Trophoblast cell (in vitro differentiated cells and primary cell): ENCODE measurements at regions not wholly inside any gene's neighbourhood (a gene's known extent, or its start where the extent isn't known, plus 50 kb on each side); places are given as distances from the start of the nearest gene placed in this dataset.
"Not testable (repeated sequence)": the region's sequence is repeated elsewhere in the genome, so short reads cannot be mapped to it uniquely, and the experiment has no call there.

Source experiments
- DNase-seq, 2 donors: peaks; one replicate each; pipeline ENCODE4 v3.0.0-alpha.2; 2016
- H2AFZ ChIP-seq: 2 replicates; pipeline ENCODE4 v1.6.1; 2013; ENCODE audit warnings: low read length, moderate library complexity, mild to moderate bottlenecking; ENCODE audit not compliant: insufficient read depth, poor library complexity
- H2AK5ac ChIP-seq: 2 replicates; pipeline ENCODE4 v1.6.1; 2013; ENCODE audit warnings: mild to moderate bottlenecking, low read length
- H2BK120ac ChIP-seq: 2 replicates; pipeline ENCODE4 v1.6.1; 2013; ENCODE audit warnings: low read length, mild to moderate bottlenecking, moderate library complexity; ENCODE audit not compliant: insufficient read depth, poor library complexity
- H2BK12ac ChIP-seq: 2 replicates; pipeline ENCODE4 v1.6.1; 2013; ENCODE audit warnings: mild to moderate bottlenecking, low read length, moderate library complexity
- H2BK5ac ChIP-seq: 2 replicates; pipeline ENCODE4 v1.6.1; 2013; ENCODE audit warnings: low read length, low read depth, moderate library complexity, mild to moderate bottlenecking; ENCODE audit not compliant: poor library complexity
- H3K14ac ChIP-seq: 2 replicates; pipeline ENCODE4 v1.6.1; 2013; ENCODE audit warnings: mild to moderate bottlenecking, low read length
- H3K18ac ChIP-seq: 2 replicates; pipeline ENCODE4 v1.6.1; 2013; ENCODE audit warnings: mild to moderate bottlenecking, low read length
- H3K23ac ChIP-seq: 2 replicates; pipeline ENCODE4 v1.6.1; 2013; ENCODE audit warnings: low read length
- H3K27ac ChIP-seq: 2 replicates; pipeline ENCODE4 v1.5.1; 2013; ENCODE audit warnings: low read depth, mild to moderate bottlenecking, inconsistent platforms, low read length, moderate library complexity
- H3K27me3 ChIP-seq: 2 replicates; pipeline ENCODE4 v1.6.1; 2013; ENCODE audit warnings: inconsistent platforms, mild to moderate bottlenecking, low read length, moderate library complexity; ENCODE audit not compliant: insufficient read depth
- H3K36me3 ChIP-seq, 2 experiments: 1 replicate in 1 of 2; 2 replicates in 1 of 2; pipeline ENCODE4 v1.6.1; 2013; ENCODE audit warnings: low read length in 2 of 2, mild to moderate bottlenecking in 2 of 2, moderate library complexity in 1 of 2; ENCODE audit not compliant: insufficient read depth in 2 of 2, control insufficient read depth in 1 of 2
- H3K4ac ChIP-seq: 2 replicates; pipeline ENCODE4 v1.6.1; 2013; ENCODE audit warnings: low read depth, mild to moderate bottlenecking, low read length, moderate library complexity
- H3K4me1 ChIP-seq, 2 experiments: 1 replicate in 1 of 2; 2 replicates in 1 of 2; pipeline ENCODE4 v1.6.1; 2013; ENCODE audit warnings: low read length in 2 of 2, mild to moderate bottlenecking in 2 of 2, moderate library complexity in 1 of 2; ENCODE audit not compliant: insufficient read depth in 2 of 2, control insufficient read depth in 1 of 2
- H3K4me2 ChIP-seq: 2 replicates; pipeline ENCODE4 v1.6.1; 2013; ENCODE audit warnings: inconsistent platforms, mild to moderate bottlenecking, low read length, moderate library complexity
- H3K4me3 ChIP-seq: 2 replicates; pipeline ENCODE4 v1.5.1; 2013; ENCODE audit warnings: mild to moderate bottlenecking, low read depth, low read length, inconsistent platforms
- H3K79me1 ChIP-seq: one replicate; pipeline ENCODE4 v1.6.1; 2013; ENCODE audit warnings: low read length
- H3K79me2 ChIP-seq: 2 replicates; pipeline ENCODE4 v1.6.1; 2013; ENCODE audit warnings: low read length, mild to moderate bottlenecking; ENCODE audit not compliant: control insufficient read depth, insufficient read depth, poor library complexity
- H3K9ac ChIP-seq: 2 replicates; pipeline ENCODE4 v1.6.1; 2013; ENCODE audit warnings: mild to moderate bottlenecking, low read length
- H3K9me3 ChIP-seq: 2 replicates; pipeline ENCODE4 v1.6.1; 2013; ENCODE audit warnings: low read depth, mild to moderate bottlenecking, control low read depth, inconsistent platforms, low read length; ENCODE audit not compliant: insufficient read depth
- H4K12ac ChIP-seq: 2 replicates; pipeline ENCODE4 v1.6.1; 2013; ENCODE audit warnings: low read depth, mild to moderate bottlenecking, low read length, moderate library complexity
- H4K8ac ChIP-seq: 2 replicates; pipeline ENCODE4 v1.6.1; 2013; ENCODE audit warnings: low read depth, mild to moderate bottlenecking, low read length, moderate library complexity
- H4K91ac ChIP-seq: one replicate; pipeline ENCODE4 v1.6.1; 2013; ENCODE audit warnings: low read depth, mild to moderate bottlenecking, low read length, moderate library complexity
- WGBS: extraction: QIAGEN DNeasy Blood & Tissue Kit; methylation state at CpG from one replicate; pipeline ENCODE4 v1.1.7; 2013; ENCODE audit warnings: missing lambda C conversion rate; ENCODE audit not compliant: insufficient read length, insufficient coverage; ENCODE audit errors: extremely low coverage; 5-methylcytosine and 5-hydroxymethylcytosine counted together

- H3K27ac ChIP-seq: not testable (repeated sequence)
- WGBS: no CpG with 5 or more reads among the region's 25 CpGs
Observed at GRCh38 chr17:30714825-30715622, 109.5 kb downstream of the CRLF3 start.

GRCh38 chr17:30713805-30714204 is 110.7 kb downstream of the CRLF3 start:
- no CpG with 5 or more reads among the region's 10 CpGs for WGBS
- DNase-seq: peak; percentile 83 to 84

More at GRCh38 chr17:30714825-30715622, 109.5 kb downstream of the CRLF3 start:
- not testable (repeated sequence) for H2BK120ac ChIP-seq, H3K9me3 ChIP-seq, H3K36me3 ChIP-seq, H3K23ac ChIP-seq, H3K27me3 ChIP-seq, H3K4me1 ChIP-seq, H2BK5ac ChIP-seq, H4K8ac ChIP-seq, H3K18ac ChIP-seq, H3K79me1 ChIP-seq, H2AFZ ChIP-seq, H4K91ac ChIP-seq, H2BK12ac ChIP-seq, H3K9ac ChIP-seq, H3K4me2 ChIP-seq, H4K12ac ChIP-seq, H2AK5ac ChIP-seq, H3K14ac ChIP-seq, H3K4me3 ChIP-seq
- peaks cover 27% of the 10 kb centered on the region for H3K79me2 ChIP-seq
- DNase-seq: peak in 1 of 2 donors; percentile 57
- H3K4ac ChIP-seq: peak overlapping the region; percentile 73

GRCh38 chr17:30712859-30713258 is 111.6 kb downstream of the CRLF3 start:
- H3K23ac ChIP-seq, H2AFZ ChIP-seq: not testable (repeated sequence)
- no CpG with 5 or more reads among the region's 3 CpGs for WGBS

More at GRCh38 chr17:30713805-30714204, 110.7 kb downstream of the CRLF3 start:
- not testable (repeated sequence) for H3K27me3 ChIP-seq, H3K23ac ChIP-seq, H3K79me1 ChIP-seq, H3K18ac ChIP-seq, H4K8ac ChIP-seq, H4K12ac ChIP-seq, H3K9me3 ChIP-seq, H3K14ac ChIP-seq, H2AK5ac ChIP-seq, H4K91ac ChIP-seq, H3K4me1 ChIP-seq, H3K27ac ChIP-seq, H3K4ac ChIP-seq, H2AFZ ChIP-seq, H2BK120ac ChIP-seq, H2BK12ac ChIP-seq, H3K4me3 ChIP-seq, H3K36me3 ChIP-seq, H3K4me2 ChIP-seq, H3K9ac ChIP-seq, H2BK5ac ChIP-seq
- peaks cover 31% of the 10 kb centered on the region for H3K79me2 ChIP-seq

GRCh38 chr17:30711626-30712507 is 112.6 kb downstream of the CRLF3 start:
- Histone ChIP-seq H3K4ac (peak overlapping the region; percentile 86), H3K79me2 (peaks cover 31% of the 10 kb centered on the region), H3K79me1 (peaks cover 12% of the 10 kb centered on the region)
- not testable (repeated sequence) for H3K4me1 ChIP-seq, H4K12ac ChIP-seq, H3K9me3 ChIP-seq, H3K4me3 ChIP-seq, H3K18ac ChIP-seq, H4K91ac ChIP-seq, H3K27ac ChIP-seq, H4K8ac ChIP-seq, H3K23ac ChIP-seq, H2AFZ ChIP-seq, H3K27me3 ChIP-seq, H3K36me3 ChIP-seq, H2BK12ac ChIP-seq, H3K14ac ChIP-seq, DNase-seq, H2BK5ac ChIP-seq, H2AK5ac ChIP-seq, H2BK120ac ChIP-seq, H3K4me2 ChIP-seq, H3K9ac ChIP-seq
- no CpG with 5 or more reads among the region's 30 CpGs for WGBS

More at GRCh38 chr17:30712859-30713258, 111.6 kb downstream of the CRLF3 start:
- Histone ChIP-seq H3K79me1 (peaks cover 11% of the 10 kb centered on the region), H3K79me2 (peaks cover 31% of the 10 kb centered on the region)
- not testable (repeated sequence) for DNase-seq, H2AK5ac ChIP-seq, H3K4me1 ChIP-seq, H3K14ac ChIP-seq, H3K4ac ChIP-seq, H4K12ac ChIP-seq, H3K4me3 ChIP-seq, H3K27ac ChIP-seq, H4K91ac ChIP-seq, H3K9me3 ChIP-seq, H2BK5ac ChIP-seq, H3K9ac ChIP-seq, H2BK120ac ChIP-seq, H3K4me2 ChIP-seq, H2BK12ac ChIP-seq, H3K27me3 ChIP-seq, H3K18ac ChIP-seq, H4K8ac ChIP-seq, H3K36me3 ChIP-seq
